DOHH2 (cell line): ENCODE measurements at regions not wholly inside any gene's neighbourhood (a gene's known extent, or its start where the extent isn't known, plus 50 kb on each side); places are given as distances from the start of the nearest gene placed in this dataset.

ENCODE experiments used
- CTCF ChIP-seq: fragments of 200-600 bp; sonication (generic); IDR thresholded peaks from one replicate; pipeline ENCODE4 v1.5.1; 2014; ENCODE audit warnings: antibody characterized with exemption, mild to moderate bottlenecking, low read depth, low read length; ENCODE audit not compliant: poor library complexity, severe bottlenecking
- EZH2phosphoT487 ChIP-seq: fragments of 200-600 bp; sonication (generic); IDR thresholded peaks from 2 replicates; pipeline ENCODE4 v1.6.1; 2017; ENCODE audit warnings: borderline replicate concordance, mild to moderate bottlenecking, antibody characterized with exemption, low read length, moderate library complexity, mixed read lengths

GRCh38 chr5:9920697-9921096, 290.5 kb upstream of the TAS2R1 start:
- TF ChIP-seq CTCF = no peak
- no peak for TF ChIP-seq EZH2phosphoT487
